OCI-LY3 (cell line): ENCODE measurements at regions not wholly inside any gene's neighbourhood (a gene's known extent, or its start where the extent isn't known, plus 50 kb on each side); places are given as distances from the start of the nearest gene placed in this dataset.

Experiments used
- H2AFZ ChIP-seq: fragments of 200-600, 300-600 bp; shearing (Covaris generic); 2 replicates; pipeline ENCODE4 v1.6.0; 2014; ENCODE audit warnings: antibody characterized with exemption, low read depth, low read length
- H3K27ac ChIP-seq: fragments of 200-600, 300-600 bp; sonication (generic); 2 replicates; pipeline ENCODE4 v1.5.1; 2014; ENCODE audit warnings: mild to moderate bottlenecking, low read length, moderate library complexity, mixed read lengths
- H3K27me3 ChIP-seq: fragments of 200-600, 300-600 bp; sonication (generic); 2 replicates; pipeline ENCODE4 v1.6.1; 2014; ENCODE audit warnings: low read depth, low read length, mixed read lengths
- H3K36me3 ChIP-seq: fragments of 200-600, 300-600 bp; sonication (generic); replicated peaks from 2 replicates; pipeline ENCODE3; 2014; ENCODE audit warnings: low read depth, low read length, mixed read lengths
- H3K4me1 ChIP-seq: fragments of 300-600, 200-600 bp; sonication (generic); 2 replicates; pipeline ENCODE4 v1.6.1; 2014; ENCODE audit warnings: low read length, mixed read lengths
- H3K4me2 ChIP-seq: fragments of 200-600, 300-600 bp; sonication (generic); 2 replicates; pipeline ENCODE4 v1.6.1; 2014; ENCODE audit warnings: low read length, mixed read lengths
- H3K4me3 ChIP-seq: fragments of 300-600, 200-600 bp; sonication (generic); 2 replicates; pipeline ENCODE4 v1.5.1; 2014; ENCODE audit warnings: antibody characterized with exemption, mild to moderate bottlenecking, low read length, moderate library complexity
- H3K79me2 ChIP-seq: fragments of 300-600, 200-600 bp; shearing (Covaris generic); 2 replicates; pipeline ENCODE4 v1.6.1; 2014; ENCODE audit warnings: mild to moderate bottlenecking, low read length, mixed read lengths
- H3K9ac ChIP-seq: fragments of 300-600, 200-600 bp; shearing (Covaris generic); 2 replicates; pipeline ENCODE4 v1.6.0; 2014; ENCODE audit warnings: mild to moderate bottlenecking, low read length, moderate library complexity
- H3K9me3 ChIP-seq: fragments of 200-600, 300-600 bp; shearing (Covaris generic); 2 replicates; pipeline ENCODE4 v1.6.1; 2014; ENCODE audit warnings: low read length, mixed read lengths; ENCODE audit not compliant: insufficient read depth
- H4K20me1 ChIP-seq: fragments of 200-600, 300-600 bp; sonication (generic); 2 replicates; pipeline ENCODE4 v1.6.1; 2016; ENCODE audit warnings: low read length, mixed read lengths; ENCODE audit not compliant: insufficient read depth
- EZH2phosphoT487 ChIP-seq: fragments of 200-600 bp; shearing (Covaris generic); IDR thresholded peaks from 2 replicates; pipeline ENCODE4 v1.6.1; 2018; ENCODE audit warnings: antibody characterized with exemption, mixed run types, low read depth
- TF ChIP-seq, protein P1 (sequence below): fragments of 200-600, 300-600 bp; sonication (generic); IDR thresholded peaks from 2 replicates; pipeline ENCODE4 v1.5.1; 2014; ENCODE audit warnings: antibody characterized with exemption, low read length, low read depth

DNA sequence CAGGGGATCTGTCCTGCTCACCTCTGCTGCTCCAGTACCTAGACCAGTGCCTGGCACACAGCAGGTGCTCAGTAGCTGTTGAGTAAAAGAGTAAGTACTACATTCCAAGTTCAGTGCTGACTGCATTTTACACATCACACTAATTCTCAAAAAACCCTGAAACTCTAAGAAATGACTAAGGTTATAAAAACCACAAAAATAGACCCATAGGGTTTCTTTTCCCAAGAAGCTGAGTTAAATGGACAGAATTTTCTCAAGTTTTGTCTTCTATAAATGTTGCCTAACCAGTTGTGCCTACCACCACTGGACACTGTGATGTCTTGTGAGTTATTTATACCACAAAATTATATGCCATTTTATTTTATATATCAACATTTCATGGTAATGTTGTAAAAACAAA is 78.9 kb upstream of the RXFP1 start:
- H3K27ac ChIP-seq: no peak overlapping the region
- H3K36me3 ChIP-seq: no peaks in the 10 kb centered on the region
- H4K20me1 ChIP-seq: no peaks in the 10 kb centered on the region
- H3K79me2 ChIP-seq: no peaks in the 10 kb centered on the region
- H3K9ac ChIP-seq: no peak overlapping the region
- H3K9me3 ChIP-seq: no peaks in the 10 kb centered on the region
- no peak overlapping the region for H3K4me3 ChIP-seq
- H3K4me1 ChIP-seq: peaks cover 5% of the 10 kb centered on the region
- TF ChIP-seq, protein P1, sequence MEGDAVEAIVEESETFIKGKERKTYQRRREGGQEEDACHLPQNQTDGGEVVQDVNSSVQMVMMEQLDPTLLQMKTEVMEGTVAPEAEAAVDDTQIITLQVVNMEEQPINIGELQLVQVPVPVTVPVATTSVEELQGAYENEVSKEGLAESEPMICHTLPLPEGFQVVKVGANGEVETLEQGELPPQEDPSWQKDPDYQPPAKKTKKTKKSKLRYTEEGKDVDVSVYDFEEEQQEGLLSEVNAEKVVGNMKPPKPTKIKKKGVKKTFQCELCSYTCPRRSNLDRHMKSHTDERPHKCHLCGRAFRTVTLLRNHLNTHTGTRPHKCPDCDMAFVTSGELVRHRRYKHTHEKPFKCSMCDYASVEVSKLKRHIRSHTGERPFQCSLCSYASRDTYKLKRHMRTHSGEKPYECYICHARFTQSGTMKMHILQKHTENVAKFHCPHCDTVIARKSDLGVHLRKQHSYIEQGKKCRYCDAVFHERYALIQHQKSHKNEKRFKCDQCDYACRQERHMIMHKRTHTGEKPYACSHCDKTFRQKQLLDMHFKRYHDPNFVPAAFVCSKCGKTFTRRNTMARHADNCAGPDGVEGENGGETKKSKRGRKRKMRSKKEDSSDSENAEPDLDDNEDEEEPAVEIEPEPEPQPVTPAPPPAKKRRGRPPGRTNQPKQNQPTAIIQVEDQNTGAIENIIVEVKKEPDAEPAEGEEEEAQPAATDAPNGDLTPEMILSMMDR: no peak
- no peak for TF ChIP-seq EZH2phosphoT487
- no peaks in the 10 kb centered on the region for H3K27me3 ChIP-seq
- H3K4me2 ChIP-seq: no peak overlapping the region
- H2AFZ ChIP-seq: no peak overlapping the region

DNA sequence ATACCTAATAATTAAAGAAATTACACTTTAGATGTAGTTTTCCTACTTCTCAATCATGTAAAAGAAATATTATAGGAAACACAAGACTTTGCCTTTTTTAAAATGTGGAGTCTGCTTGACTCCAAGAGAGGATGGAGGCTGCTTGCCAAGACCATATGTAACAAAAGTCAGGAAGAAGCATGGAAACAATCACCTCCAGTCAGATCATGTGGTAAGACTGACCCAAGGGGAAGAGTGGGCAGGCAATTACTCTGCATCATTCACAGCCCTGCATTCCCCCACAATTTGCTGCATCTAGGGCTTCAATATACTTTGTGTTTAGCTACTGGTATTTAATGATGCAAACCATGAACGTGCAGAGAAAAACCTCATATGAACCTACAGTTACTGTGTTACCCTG is 78.0 kb upstream of the RXFP1 start:
- Histone ChIP-seq H3K79me2 (no peaks in the 10 kb centered on the region), H2AFZ (no peak overlapping the region), H3K9ac (no peak overlapping the region), H3K36me3 (no peaks in the 10 kb centered on the region), H3K4me1 (peaks cover 5% of the 10 kb centered on the region), H3K9me3 (no peaks in the 10 kb centered on the region), H4K20me1 (no peaks in the 10 kb centered on the region), H3K4me2 (no peak overlapping the region), H3K27ac (no peak overlapping the region), H3K4me3 (no peak overlapping the region), H3K27me3 (no peaks in the 10 kb centered on the region)
- TF ChIP-seq EZH2phosphoT487: no peak
- TF ChIP-seq, protein P1: no peak

DNA sequence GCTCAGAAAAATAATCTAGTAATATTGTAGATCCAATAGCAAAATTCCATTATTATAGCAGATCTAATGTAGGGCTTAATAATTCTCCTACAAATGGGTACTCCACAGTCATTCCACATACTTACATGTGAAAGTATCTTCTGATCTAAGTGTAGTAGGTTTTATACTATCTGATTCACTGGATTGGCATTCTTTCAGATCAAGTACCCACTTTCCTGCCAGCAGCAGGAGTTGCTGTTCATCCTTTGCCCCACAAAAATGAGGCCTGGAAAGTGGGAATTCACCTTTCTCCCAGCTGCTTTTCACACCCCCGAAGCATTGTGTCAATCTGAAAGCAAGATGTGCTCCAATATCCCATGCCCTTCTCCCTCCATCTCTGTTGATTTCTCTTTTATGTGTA is 77.1 kb upstream of the RXFP1 start:
- Histone ChIP-seq H4K20me1 (no peaks in the 10 kb centered on the region), H2AFZ (no peak overlapping the region), H3K9ac (no peak overlapping the region), H3K79me2 (no peaks in the 10 kb centered on the region), H3K9me3 (no peaks in the 10 kb centered on the region), H3K27me3 (no peaks in the 10 kb centered on the region), H3K36me3 (no peaks in the 10 kb centered on the region), H3K4me1 (peaks cover 5% of the 10 kb centered on the region), H3K4me3 (no peak overlapping the region), H3K4me2 (no peak overlapping the region), H3K27ac (no peak overlapping the region)
- TF ChIP-seq EZH2phosphoT487: no peak
- TF ChIP-seq, protein P1: no peak

DNA sequence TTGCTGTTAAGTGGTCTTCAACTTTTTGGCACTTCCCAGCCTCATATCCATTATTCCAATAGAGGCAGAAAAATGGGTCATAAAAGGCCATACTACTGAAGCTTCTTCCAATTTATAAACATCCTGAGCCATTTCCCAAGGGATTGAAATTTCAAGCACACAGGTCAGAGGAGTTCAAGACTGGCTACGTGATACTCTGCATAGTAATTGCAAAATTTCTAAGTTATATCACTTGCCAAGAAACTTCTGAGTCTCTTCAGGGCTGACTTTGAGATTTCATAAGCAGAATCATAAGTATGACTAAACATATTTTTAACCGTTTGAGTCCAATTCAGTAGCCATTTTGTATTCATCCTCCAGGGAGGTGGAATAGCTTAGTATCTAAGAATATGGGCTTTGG is 75.6 kb upstream of the RXFP1 start:
- Histone ChIP-seq H4K20me1 (no peaks in the 10 kb centered on the region), H3K4me1 (peaks cover 5% of the 10 kb centered on the region), H3K79me2 (no peaks in the 10 kb centered on the region), H3K9ac (no peak overlapping the region), H3K36me3 (no peaks in the 10 kb centered on the region), H3K27me3 (no peaks in the 10 kb centered on the region), H2AFZ (no peak overlapping the region), H3K27ac (no peak overlapping the region), H3K9me3 (no peaks in the 10 kb centered on the region), H3K4me3 (no peak overlapping the region), H3K4me2 (no peak overlapping the region)
- no peak for TF ChIP-seq EZH2phosphoT487
- TF ChIP-seq, protein P1: no peak
